ENCODE measurements at regions not wholly inside any gene's neighbourhood (a gene's known extent, or its start where the extent isn't known, plus 50 kb on each side); places are given as distances from the start of the nearest gene placed in this dataset.
"Not testable (repeated sequence)": the region's sequence is repeated elsewhere in the genome, so short reads cannot be mapped to it uniquely, and the experiment has no call there.

DNA sequence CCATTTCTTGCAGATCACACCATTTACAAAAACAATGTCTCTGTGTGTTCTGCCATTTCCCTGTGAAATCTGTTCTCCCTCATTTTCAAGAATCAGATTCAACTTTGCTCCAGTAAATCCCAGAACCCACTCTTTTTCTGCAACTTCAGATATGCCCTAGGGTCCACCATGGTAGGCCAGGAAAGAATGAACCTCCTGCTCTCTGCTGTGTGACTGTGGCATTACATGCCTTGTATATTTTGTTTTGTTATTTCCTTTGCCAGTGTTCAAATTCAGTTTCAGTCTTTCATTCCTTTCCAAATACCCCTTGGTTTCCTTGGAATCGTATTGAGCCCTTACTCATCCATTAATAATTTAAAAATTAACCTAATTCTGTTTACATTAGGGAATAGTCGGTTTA lies 290.2 kb upstream of the VCX start:
- intact Hi-C loops (cut with DNase I): no loop called here
- no peak for DNase-seq (ENCODE audit: low spot score)

DNA sequence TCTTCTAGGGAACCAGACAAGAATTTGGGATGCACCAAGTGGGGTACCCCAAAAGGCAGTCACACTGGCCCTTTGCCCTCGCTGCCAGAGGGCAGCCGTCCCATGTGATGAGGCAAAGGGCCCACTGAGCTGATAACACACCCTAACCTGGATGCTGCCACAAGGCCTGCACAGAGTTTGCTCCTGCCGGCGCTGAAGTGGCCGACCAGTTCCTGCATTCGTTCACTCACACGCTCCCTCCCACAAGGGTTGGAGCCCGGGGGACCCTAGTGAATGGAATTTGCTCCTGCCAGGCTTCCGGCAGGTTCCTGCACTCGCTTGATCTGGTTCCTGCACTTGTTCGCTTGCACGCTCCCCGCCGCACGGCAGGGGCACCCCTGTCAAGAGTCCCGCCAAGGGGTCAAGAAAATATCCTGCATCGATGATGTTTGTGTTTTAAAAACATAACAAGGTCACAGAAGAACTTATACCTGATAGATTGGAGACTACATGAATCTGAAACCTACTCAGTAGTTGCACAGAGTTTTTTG lies 296.4 kb upstream of the VCX start:
- intact Hi-C loops (cut with DNase I): no loop called here
- DNase-seq (ENCODE audit: low spot score): no peak

DNA sequence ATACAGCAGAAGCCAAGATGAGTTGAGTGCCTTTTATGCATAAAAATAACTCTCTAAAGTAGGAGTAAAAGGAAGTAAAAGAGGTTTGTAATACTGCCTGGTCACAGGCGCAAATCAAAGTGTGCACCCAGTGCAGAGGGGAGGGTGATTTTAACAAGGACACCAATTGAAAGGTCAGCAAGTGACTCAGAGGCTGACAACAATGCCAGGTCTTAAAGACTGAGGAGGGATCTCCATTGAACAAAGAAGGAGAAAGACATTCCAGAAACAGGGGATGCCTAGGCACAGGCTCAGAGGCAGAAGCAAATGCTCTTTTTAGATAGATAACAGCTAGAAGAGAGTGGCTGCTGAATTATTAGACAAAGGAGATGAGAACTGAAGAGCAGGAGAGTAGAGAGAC lies 297.4 kb upstream of the VCX start:
- intact Hi-C loops (cut with DNase I): no loop called here
- no peak for DNase-seq (ENCODE audit: low spot score)

DNA sequence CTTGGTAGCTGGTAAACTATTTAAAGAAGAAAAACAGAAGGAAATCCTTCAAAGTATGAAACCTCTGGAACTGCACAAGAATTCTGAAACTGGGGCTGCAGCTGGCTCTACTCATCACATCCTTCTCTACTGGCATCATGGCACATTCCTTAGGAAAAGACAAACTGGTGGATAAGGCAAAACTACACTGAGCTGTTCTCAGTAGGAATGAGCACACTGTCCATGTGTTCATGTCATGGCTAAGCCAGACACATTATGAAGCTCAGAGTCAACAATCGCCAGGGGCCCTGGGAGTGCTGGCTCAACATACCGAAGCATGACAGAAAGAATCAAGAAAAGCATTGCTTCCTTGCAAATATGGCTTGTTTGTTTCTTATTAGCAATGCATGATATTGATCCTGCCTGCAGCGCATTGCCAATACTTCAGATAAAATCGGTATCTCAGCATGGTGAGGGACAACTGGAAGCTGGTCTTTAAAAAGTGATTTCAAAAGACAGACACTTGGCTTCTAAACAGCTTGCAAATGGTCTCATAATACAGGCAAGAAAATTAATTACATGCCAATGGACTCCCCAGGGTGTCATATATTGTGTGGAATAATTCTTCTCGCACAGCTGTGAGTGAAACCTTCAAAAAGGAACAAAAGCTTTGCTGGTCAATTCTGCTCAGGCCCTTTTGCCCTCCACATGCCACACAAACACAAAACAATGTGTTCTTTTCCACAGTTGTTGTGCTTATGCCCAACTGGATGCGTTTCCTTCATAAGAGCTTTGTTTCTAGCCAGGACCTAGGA lies 300.2 kb upstream of the VCX start:
- DNase-seq (ENCODE audit: low spot score): no peak
- intact Hi-C loops (cut with DNase I): no loop called here

DNA sequence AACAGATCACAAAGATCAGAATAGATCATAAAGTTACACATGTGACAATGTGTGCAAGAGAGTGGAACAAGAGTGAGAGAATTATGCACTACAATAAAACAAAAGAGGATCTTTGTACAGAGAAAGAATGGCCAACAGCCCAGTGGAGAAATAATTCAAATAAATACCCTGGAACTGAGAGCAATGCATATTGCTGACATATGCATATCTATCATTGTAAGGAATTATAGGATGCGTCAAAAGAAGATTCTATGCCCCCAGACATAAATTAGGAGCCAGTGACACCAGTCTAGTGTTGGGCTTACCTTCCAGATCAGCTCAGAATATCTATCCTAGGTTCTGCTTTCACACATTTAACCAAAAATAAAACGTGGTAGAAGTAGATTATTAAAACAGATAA lies 320.1 kb upstream of the VCX start:
- intact Hi-C loops (cut with DNase I): no loop called here

DNA sequence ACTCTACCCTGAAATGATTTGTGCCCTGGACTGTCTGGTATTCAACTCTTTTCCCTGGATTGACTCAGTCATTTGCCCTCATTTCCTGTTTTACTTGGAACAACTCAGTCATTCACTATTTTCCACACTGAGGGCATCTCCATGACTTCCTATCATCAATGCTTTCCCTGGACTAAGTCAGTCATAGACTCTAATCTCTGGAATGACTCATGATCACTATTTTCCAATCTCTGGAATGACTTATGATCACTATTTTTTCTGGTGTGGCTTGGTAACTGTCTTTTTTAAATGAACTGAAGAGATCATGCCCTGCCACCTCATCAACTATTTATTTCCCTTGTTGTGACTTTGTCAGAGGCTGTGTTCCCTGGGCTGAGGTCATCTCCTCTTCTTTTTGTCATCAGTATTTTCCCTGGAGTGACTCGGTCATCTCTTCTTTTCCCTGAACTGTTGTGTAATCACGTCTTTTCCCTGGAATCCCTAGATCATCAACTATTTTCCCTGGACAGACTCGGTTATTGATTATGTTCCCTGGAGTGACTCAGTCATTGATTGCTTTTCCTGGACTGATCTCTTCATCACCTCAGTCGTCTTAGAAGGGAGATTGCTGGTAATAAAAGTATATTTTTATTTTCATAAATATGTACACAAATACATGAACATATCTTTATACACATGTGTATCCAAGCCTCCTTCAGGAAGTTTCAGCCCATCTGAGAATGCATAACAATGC lies 327.1 kb upstream of the VCX start:
- intact Hi-C loops (cut with DNase I): no loop called here
- no peak for DNase-seq (ENCODE audit: low spot score)

More for the DNA sequence above, 320.1 kb upstream of the VCX start:
- DNase-seq (ENCODE audit: low spot score): no peak

DNA sequence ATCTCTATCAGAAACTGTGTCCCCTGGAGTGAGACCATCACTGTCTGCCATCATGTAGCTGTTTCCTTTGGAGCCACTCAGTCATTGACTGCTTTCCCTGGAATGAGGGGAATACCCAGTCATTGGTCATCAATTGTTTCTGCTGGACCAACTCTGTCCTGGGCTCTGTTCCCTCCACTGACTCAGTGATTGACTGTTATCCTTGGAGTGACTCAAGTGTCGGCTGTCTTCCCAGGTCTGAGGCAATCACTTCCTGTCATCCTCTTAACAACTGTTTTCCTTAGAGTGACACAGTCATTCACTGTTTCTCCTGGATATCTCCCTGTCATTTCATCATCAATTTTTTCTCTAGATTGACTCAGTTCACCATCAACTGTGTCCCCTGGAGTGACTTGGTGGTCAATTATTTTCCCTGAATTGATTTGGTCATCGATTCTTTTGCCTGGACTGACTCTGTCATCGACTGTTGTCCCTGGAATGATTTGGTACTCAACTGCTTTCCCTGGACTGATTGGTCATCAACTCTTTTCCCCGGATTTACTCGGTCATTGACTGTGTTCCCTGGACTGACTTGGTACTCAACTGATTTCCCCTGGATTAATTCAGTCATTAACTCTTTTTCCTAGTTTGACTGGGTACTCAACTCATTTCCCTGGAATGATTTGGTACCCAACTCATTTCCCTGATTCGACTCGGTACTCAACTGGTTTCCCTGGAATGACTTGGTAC lies 327.9 kb upstream of the VCX start:
- DNase-seq (ENCODE audit: low spot score): no peak
- intact Hi-C loops (cut with DNase I): no loop called here

DNA sequence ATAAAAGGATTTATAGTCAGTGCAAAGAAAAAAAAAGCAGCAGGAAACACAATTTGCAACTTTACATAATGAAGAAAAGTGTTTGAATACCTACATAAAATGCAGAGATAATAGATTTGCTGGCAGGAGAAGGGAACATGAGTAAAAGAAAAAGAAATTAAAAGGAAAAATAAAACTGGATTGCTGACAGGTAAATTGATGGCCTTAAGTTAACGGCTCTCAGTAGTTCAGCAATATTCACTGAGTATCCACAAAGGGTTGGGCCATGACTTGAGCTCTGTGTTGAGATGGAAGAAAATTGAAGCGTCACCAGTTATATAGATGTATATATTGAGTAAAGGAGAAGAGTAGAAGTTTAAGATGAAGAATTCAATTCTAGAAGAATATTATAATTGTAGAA lies 330.1 kb upstream of the VCX start:
- intact Hi-C loops (cut with DNase I): no loop called here
- DNase-seq (ENCODE audit: low spot score): no peak

DNA sequence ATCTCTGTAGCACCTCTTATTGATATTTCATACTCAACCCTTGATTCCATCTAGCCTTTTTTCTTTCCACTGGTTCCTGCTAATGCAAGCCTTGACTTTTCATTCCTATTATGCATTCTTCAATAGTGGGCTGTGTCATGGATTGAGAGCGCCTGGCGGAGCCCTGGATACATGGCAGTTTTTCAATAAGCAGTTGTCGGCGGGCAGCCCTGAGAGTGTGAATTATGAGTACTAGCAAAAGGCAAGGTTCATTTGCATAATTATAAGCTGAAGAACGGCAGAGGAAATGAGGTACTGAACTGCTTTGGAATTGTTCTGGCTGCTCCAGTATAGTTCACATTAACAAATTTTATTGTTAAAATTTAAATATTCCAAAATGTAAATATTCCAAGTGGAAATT lies 339.7 kb upstream of the VCX start:
- no peak for DNase-seq (ENCODE audit: low spot score)
- intact Hi-C loops (cut with DNase I): no loop called here

DNA sequence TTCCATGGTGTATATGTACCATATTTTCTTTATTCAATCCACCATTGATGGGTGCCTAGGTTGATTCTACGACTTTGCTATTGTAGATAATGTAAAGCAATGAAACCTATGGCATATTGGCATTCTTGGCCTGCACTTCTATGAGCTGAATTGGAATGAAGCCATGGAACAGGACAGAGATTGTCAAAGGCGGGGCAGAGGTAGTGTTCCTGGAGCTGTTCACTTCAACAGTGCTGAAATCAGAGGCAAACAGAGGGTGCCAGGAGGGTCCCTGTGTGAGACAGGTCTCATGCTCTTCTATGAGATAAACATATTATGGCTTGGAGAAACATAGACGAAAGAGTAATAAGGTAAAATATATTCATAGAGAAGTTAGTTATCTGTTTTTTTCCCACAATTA lies 342.6 kb upstream of the VCX start:
- no peak for DNase-seq (ENCODE audit: low spot score)
- intact Hi-C loops (cut with DNase I): no loop called here

DNA sequence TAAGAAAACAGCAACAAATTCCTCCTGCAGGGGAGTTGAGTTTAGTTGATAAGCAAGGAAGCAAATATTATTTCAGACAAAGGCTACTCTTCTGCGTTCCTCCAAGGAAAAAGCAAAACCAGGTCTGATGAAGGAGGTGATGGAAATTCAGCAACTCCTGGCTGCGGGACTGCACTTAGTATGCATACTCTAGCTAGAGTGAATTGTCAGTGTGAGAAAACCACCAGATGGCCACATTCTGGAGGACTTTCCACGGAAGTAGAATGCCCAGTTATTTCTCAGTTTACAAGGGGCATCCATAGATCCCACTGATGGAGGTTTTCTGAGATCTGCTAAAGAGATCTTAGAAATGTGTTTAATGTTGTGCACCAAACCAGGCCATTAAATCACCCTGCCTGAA lies 338.6 kb upstream of the PUDP start:
- DNase-seq (ENCODE audit: low spot score): no peak
- intact Hi-C loops (cut with DNase I): no loop called here

DNA sequence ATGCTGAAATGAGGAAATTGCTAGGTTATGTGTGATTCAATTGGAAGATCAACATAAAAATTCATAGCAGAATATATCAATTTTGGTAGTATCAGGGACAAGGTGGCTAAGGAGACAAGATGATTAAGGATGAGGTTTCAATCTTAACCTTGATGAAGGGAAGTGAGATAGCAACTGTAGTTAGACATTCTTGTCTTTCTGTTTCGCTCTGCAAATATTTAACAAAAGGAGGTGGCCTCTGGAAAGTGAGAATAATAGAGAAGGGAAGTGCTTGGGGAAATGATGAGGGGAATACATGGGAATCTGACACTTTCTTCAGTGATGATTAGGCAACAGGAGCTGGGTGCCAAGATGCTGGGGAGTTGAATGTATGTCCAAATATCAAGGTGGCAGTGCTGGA lies 337.1 kb upstream of the PUDP start:
- intact Hi-C loops (cut with DNase I): no loop called here
- DNase-seq (ENCODE audit: low spot score): no peak

DNA sequence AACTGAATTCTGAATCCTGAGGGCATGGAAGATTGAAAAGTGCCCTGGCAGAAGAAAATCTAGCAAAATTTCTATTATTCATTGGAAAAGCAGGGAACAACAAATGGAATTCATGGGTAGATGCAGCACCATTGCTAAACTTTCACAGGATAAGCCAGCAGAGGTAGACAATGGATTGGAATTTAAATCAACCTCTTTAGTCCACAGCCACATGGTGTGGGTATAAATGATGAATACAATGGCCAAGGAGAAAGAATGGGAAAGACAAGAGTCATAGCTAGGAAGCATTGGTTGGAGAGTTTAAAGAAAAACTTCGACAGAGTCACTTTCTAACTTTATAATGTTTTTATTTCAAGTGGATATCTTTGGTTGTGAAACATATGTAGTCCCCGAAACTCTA lies 332.8 kb upstream of the PUDP start:
- intact Hi-C loops (cut with DNase I): no loop called here
- no peak for DNase-seq (ENCODE audit: low spot score)

DNA sequence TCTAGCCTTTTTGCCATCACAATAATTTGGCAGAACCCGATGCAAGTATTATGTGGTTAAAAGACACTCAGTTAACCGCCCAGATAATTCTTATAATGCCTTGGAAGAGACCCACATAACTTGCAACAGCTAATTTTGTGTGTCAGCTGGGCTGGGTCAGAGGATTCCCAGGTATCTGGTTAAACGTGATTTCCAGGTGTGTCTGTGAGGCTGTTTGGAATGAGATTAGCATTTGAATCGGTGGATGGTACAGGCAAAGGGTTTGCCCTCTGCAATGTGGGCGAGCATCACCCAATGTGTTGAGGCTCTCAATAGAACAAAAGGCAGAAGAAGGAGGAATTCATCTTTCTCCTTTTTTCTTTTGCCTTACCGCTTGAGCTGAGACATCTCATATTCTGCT lies 314.2 kb upstream of the PUDP start:
- no peak for DNase-seq (ENCODE audit: low spot score)
- intact Hi-C loops (cut with DNase I): no loop called here

DNA sequence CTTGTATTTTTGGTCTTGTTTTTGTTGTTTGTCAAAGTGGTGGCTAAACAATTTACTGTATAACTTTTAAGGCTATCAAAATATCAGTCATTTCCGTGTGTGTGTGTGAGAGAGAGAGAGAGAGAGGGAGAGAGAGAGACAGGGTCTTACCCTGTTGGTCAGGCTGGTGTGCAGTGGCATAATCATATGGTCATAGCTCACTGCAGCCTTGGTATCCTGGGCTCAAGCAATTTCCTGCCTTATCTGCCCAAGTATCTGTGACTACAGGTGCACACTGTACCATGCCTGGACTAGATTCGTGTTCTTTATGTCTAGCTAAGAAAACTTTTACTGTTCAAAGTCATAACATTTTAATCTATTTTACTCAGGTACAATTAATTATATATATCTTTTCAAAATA lies 313.1 kb upstream of the PUDP start:
- DNase-seq (ENCODE audit: low spot score); intact Hi-C loops (cut with DNase I): not testable (repeated sequence)

DNA sequence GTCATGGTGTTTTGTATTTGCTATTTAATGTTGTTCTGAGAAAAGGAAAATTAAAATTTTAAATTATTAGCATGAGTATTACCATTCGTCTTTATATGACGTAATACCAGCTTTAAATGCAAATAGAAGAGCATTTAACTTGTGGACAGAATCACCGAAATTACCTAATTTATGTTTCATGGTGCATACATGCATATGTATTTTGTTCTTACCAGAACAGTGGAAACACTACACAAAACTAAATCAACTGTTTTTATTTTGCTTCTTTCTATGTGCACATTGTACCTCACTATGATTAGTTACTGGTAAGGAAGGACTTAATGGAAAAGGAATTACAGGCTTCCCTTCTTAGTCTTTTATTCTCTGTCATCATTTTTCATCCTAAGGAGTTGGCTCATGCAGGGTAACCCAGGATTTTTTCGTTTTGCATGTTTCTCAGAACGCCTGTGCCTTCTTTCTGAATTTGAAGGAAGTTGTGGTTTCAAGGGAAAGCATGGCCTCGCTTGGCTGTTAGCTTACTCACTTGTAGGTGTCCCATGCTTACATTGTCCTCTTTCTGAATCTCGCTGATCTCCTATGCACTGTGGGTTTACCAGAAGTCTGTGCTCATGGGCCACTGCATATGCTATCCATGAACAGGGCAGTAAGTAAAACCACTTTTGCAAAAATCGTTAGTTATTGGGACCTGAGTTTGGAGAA lies 300.0 kb upstream of the PUDP start:
- intact Hi-C loops (cut with DNase I): no loop called here
- no peak for DNase-seq (ENCODE audit: low spot score)

DNA sequence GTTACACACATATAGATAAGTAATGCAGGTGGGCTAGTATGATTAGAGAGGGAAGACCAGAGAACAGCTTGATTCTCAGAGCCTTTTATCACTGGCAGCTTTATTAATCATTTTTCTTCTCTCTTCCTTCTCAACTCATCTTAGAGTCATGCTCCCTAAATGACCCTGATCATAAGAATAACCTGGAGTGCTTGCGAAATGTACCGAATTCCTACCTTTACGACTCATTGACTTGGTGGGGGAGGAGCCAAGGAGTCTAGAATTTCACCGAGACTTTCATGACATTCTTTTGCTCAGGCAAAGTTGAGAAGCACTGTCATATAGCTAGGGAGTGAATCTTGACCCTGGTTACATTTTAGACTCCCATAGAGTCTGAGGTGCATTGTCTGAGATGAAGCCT lies 298.9 kb upstream of the PUDP start:
- no peak for DNase-seq (ENCODE audit: low spot score)
- intact Hi-C loops (cut with DNase I): no loop called here

DNA sequence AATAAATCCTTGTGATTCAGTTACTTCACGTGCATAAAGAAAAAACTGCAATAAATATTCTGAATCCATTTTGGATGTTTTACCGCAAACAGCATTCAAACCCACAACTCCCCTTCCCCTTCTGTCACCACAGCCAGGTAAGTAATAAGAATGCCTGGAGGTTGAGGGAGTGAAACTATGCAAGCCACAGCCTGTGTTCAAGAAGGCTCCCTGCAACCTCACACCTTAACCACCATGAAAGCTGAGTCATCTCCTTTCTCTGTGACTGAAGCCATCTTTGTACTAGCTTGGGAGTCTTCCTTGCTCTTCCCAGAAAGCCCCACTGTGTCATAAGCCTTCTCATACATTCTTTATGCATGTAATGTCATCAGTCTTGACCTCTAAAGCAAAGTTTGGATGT lies 297.0 kb upstream of the PUDP start:
- no peak for DNase-seq (ENCODE audit: low spot score)
- intact Hi-C loops (cut with DNase I): no loop called here

DNA sequence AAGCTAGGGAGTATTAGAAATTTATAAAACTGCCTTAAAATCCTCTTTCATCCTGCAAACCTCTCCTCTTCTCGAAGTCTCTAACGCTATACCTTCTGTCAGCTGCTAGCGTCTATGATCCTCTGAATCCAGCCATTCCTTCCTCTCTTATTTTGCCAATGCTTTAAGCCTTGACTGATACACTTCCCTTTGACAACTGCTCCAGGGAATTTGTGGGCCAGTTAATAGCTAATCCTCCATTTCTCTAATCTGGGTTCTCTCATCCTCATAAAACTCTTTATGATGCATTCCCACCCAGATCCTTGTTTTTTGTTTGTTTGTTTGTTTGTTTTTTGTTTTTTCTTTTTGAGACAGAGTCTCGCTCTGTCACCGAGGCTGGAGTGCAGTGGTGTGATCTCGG lies 293.6 kb upstream of the PUDP start:
- intact Hi-C loops (cut with DNase I): no loop called here
- no peak for DNase-seq (ENCODE audit: low spot score)

DNA sequence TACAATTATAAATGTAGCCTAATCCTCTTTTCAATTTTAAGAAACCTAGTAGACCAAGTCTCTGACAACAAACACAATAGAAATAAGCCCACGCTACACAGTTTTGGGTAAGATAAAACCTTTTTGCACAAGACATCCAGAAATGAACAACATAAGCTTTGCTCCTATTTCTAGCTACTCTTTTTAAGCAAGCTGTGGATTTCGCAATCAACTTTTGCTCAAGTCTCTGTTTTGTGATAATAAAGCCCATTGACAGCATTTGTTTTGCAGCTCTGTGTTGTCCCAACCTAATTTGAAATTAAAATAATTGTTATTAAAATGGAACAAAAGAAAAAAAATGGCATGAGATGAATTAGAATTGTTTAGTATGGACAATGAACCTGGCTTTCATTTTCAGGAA lies 287.9 kb upstream of the PUDP start:
- DNase-seq (ENCODE audit: low spot score): no peak
- intact Hi-C loops (cut with DNase I): no loop called here

All from posterior vena cava (tissue), 2 donors.